ENCODE measurements at regions not wholly inside any gene's neighbourhood (a gene's known extent, or its start where the extent isn't known, plus 50 kb on each side); places are given as distances from the start of the nearest gene placed in this dataset.

- Histone ChIP-seq H3K79me2 (ENCODE audit: control insufficient read depth, insufficient read depth, low read length, unreplicated experiment) (no peaks in the 10 kb centered on the region), H3K4me1 (ENCODE audit: control insufficient read depth, insufficient read depth, low read length, unreplicated experiment) (no peaks in the 10 kb centered on the region), H3K4me3 (ENCODE audit: low read depth, low read length) (no peak overlapping the region), H3K36me3 (ENCODE audit: insufficient read depth, low read length) (no peaks in the 10 kb centered on the region), H2AFZ (ENCODE audit: low read length, unreplicated experiment) (no peak overlapping the region), H3K27me3 (ENCODE audit: insufficient read depth, low read length) (no peaks in the 10 kb centered on the region), H3K27ac (ENCODE audit: low read depth, low read length) (no peak overlapping the region)
Measured at GRCh38 chr2:2672249-2672648, 341.2 kb upstream of the MYT1L start.

- Histone ChIP-seq H3K27me3 (ENCODE audit: insufficient read depth, low read length) (no peaks in the 10 kb centered on the region), H3K4me1 (ENCODE audit: control insufficient read depth, insufficient read depth, low read length, unreplicated experiment) (no peaks in the 10 kb centered on the region), H3K79me2 (ENCODE audit: control insufficient read depth, insufficient read depth, low read length, unreplicated experiment) (no peaks in the 10 kb centered on the region), H3K36me3 (ENCODE audit: insufficient read depth, low read length) (no peaks in the 10 kb centered on the region), H2AFZ (ENCODE audit: low read length, unreplicated experiment) (no peak overlapping the region), H3K4me3 (ENCODE audit: low read depth, low read length) (no peak overlapping the region), H3K27ac (ENCODE audit: low read depth, low read length) (no peak overlapping the region)
Measured at GRCh38 chr2:2671826-2672225, 340.8 kb upstream of the MYT1L start.

- H3K27me3 ChIP-seq (ENCODE audit: insufficient read depth, low read length) = no peaks in the 10 kb centered on the region
- H3K79me2 ChIP-seq (ENCODE audit: control insufficient read depth, insufficient read depth, low read length, unreplicated experiment) = no peaks in the 10 kb centered on the region
- no peak overlapping the region for H3K4me3 ChIP-seq (ENCODE audit: low read depth, low read length)
- H3K36me3 ChIP-seq (ENCODE audit: insufficient read depth, low read length) = no peaks in the 10 kb centered on the region
- H2AFZ ChIP-seq (ENCODE audit: low read length, unreplicated experiment) = no peak overlapping the region
- no peak overlapping the region for H3K27ac ChIP-seq (ENCODE audit: low read depth, low read length)
- no peaks in the 10 kb centered on the region for H3K4me1 ChIP-seq (ENCODE audit: control insufficient read depth, insufficient read depth, low read length, unreplicated experiment)
Measured at GRCh38 chr2:2669316-2669715, 338.2 kb upstream of the MYT1L start.

- no peak overlapping the region for H3K4me3 ChIP-seq (ENCODE audit: low read depth, low read length)
- no peaks in the 10 kb centered on the region for H3K27me3 ChIP-seq (ENCODE audit: insufficient read depth, low read length)
- no peaks in the 10 kb centered on the region for H3K36me3 ChIP-seq (ENCODE audit: insufficient read depth, low read length)
- H3K27ac ChIP-seq (ENCODE audit: low read depth, low read length) = no peak overlapping the region
- no peaks in the 10 kb centered on the region for H3K4me1 ChIP-seq (ENCODE audit: control insufficient read depth, insufficient read depth, low read length, unreplicated experiment)
- H2AFZ ChIP-seq (ENCODE audit: low read length, unreplicated experiment) = no peak overlapping the region
- H3K79me2 ChIP-seq (ENCODE audit: control insufficient read depth, insufficient read depth, low read length, unreplicated experiment) = no peaks in the 10 kb centered on the region
Measured at GRCh38 chr2:2668681-2669265, 337.7 kb upstream of the MYT1L start.

- no peaks in the 10 kb centered on the region for H3K36me3 ChIP-seq (ENCODE audit: insufficient read depth, low read length)
- H3K4me3 ChIP-seq (ENCODE audit: low read depth, low read length) = no peak overlapping the region
- H3K79me2 ChIP-seq (ENCODE audit: control insufficient read depth, insufficient read depth, low read length, unreplicated experiment) = no peaks in the 10 kb centered on the region
- no peaks in the 10 kb centered on the region for H3K4me1 ChIP-seq (ENCODE audit: control insufficient read depth, insufficient read depth, low read length, unreplicated experiment)
- no peak overlapping the region for H3K27ac ChIP-seq (ENCODE audit: low read depth, low read length)
- H2AFZ ChIP-seq (ENCODE audit: low read length, unreplicated experiment) = no peak overlapping the region
- no peaks in the 10 kb centered on the region for H3K27me3 ChIP-seq (ENCODE audit: insufficient read depth, low read length)
Measured at GRCh38 chr2:2667690-2668089, 336.6 kb upstream of the MYT1L start.

GRCh38 chr2:2665834-2666133 lies 334.7 kb upstream of the MYT1L start:
- Histone ChIP-seq H2AFZ (ENCODE audit: low read length, unreplicated experiment) (no peak overlapping the region), H3K4me3 (ENCODE audit: low read depth, low read length) (no peak overlapping the region), H3K79me2 (ENCODE audit: control insufficient read depth, insufficient read depth, low read length, unreplicated experiment) (no peaks in the 10 kb centered on the region), H3K36me3 (ENCODE audit: insufficient read depth, low read length) (no peaks in the 10 kb centered on the region), H3K27ac (ENCODE audit: low read depth, low read length) (no peak overlapping the region), H3K4me1 (ENCODE audit: control insufficient read depth, insufficient read depth, low read length, unreplicated experiment) (no peaks in the 10 kb centered on the region), H3K27me3 (ENCODE audit: insufficient read depth, low read length) (no peaks in the 10 kb centered on the region)

GRCh38 chr2:2664989-2665833 lies 334.1 kb upstream of the MYT1L start:
- Histone ChIP-seq H3K4me3 (ENCODE audit: low read depth, low read length) (no peak overlapping the region), H3K36me3 (ENCODE audit: insufficient read depth, low read length) (no peaks in the 10 kb centered on the region), H3K27me3 (ENCODE audit: insufficient read depth, low read length) (no peaks in the 10 kb centered on the region), H2AFZ (ENCODE audit: low read length, unreplicated experiment) (no peak overlapping the region), H3K79me2 (ENCODE audit: control insufficient read depth, insufficient read depth, low read length, unreplicated experiment) (no peaks in the 10 kb centered on the region), H3K27ac (ENCODE audit: low read depth, low read length) (no peak overlapping the region), H3K4me1 (ENCODE audit: control insufficient read depth, insufficient read depth, low read length, unreplicated experiment) (no peaks in the 10 kb centered on the region)

- Histone ChIP-seq H3K4me3 (ENCODE audit: low read depth, low read length) (no peak overlapping the region), H3K27ac (ENCODE audit: low read depth, low read length) (no peak overlapping the region), H3K79me2 (ENCODE audit: control insufficient read depth, insufficient read depth, low read length, unreplicated experiment) (no peaks in the 10 kb centered on the region)
Measured at GRCh38 chr2:2663401-2664036, 332.4 kb upstream of the MYT1L start.

GRCh38 chr2:2662847-2663356 lies 331.8 kb upstream of the MYT1L start:
- H2AFZ ChIP-seq (ENCODE audit: low read length, unreplicated experiment) = no peak overlapping the region

More at GRCh38 chr2:2663401-2664036, 332.4 kb upstream of the MYT1L start:
- no peaks in the 10 kb centered on the region for H3K36me3 ChIP-seq (ENCODE audit: insufficient read depth, low read length)
- H3K4me1 ChIP-seq (ENCODE audit: control insufficient read depth, insufficient read depth, low read length, unreplicated experiment) = no peaks in the 10 kb centered on the region
- H2AFZ ChIP-seq (ENCODE audit: low read length, unreplicated experiment) = no peak overlapping the region
- no peaks in the 10 kb centered on the region for H3K27me3 ChIP-seq (ENCODE audit: insufficient read depth, low read length)

GRCh38 chr2:2662037-2662846 lies 331.2 kb upstream of the MYT1L start:
- Histone ChIP-seq H3K4me3 (ENCODE audit: low read depth, low read length) (no peak overlapping the region), H3K4me1 (ENCODE audit: control insufficient read depth, insufficient read depth, low read length, unreplicated experiment) (no peaks in the 10 kb centered on the region), H3K27me3 (ENCODE audit: insufficient read depth, low read length) (no peaks in the 10 kb centered on the region), H3K36me3 (ENCODE audit: insufficient read depth, low read length) (no peaks in the 10 kb centered on the region), H2AFZ (ENCODE audit: low read length, unreplicated experiment) (no peak overlapping the region), H3K27ac (ENCODE audit: low read depth, low read length) (no peak overlapping the region), H3K79me2 (ENCODE audit: control insufficient read depth, insufficient read depth, low read length, unreplicated experiment) (no peaks in the 10 kb centered on the region)

More at GRCh38 chr2:2662847-2663356, 331.8 kb upstream of the MYT1L start:
- no peaks in the 10 kb centered on the region for H3K79me2 ChIP-seq (ENCODE audit: control insufficient read depth, insufficient read depth, low read length, unreplicated experiment)
- no peaks in the 10 kb centered on the region for H3K36me3 ChIP-seq (ENCODE audit: insufficient read depth, low read length)
- H3K27me3 ChIP-seq (ENCODE audit: insufficient read depth, low read length) = no peaks in the 10 kb centered on the region
- H3K27ac ChIP-seq (ENCODE audit: low read depth, low read length) = no peak overlapping the region
- H3K4me1 ChIP-seq (ENCODE audit: control insufficient read depth, insufficient read depth, low read length, unreplicated experiment) = no peaks in the 10 kb centered on the region
- no peak overlapping the region for H3K4me3 ChIP-seq (ENCODE audit: low read depth, low read length)
